Stimulated activated naive CD4-positive, alpha-beta T cell treated with Interleukin-2 at 50 U/mL for 16 hours (primary cell): ENCODE measurements at regions not wholly inside any gene's neighbourhood (a gene's known extent, or its start where the extent isn't known, plus 50 kb on each side); places are given as distances from the start of the nearest gene placed in this dataset.

ENCODE experiments used
- DNase-seq: peaks from one replicate; lab custom pipeline; 2025; lab: John Stamatoyannopoulos, UW

GRCh38 chr13:50577806-50578205 is 265.7 kb downstream of the DLEU7 start:
- DNase-seq = no peak

DNA sequence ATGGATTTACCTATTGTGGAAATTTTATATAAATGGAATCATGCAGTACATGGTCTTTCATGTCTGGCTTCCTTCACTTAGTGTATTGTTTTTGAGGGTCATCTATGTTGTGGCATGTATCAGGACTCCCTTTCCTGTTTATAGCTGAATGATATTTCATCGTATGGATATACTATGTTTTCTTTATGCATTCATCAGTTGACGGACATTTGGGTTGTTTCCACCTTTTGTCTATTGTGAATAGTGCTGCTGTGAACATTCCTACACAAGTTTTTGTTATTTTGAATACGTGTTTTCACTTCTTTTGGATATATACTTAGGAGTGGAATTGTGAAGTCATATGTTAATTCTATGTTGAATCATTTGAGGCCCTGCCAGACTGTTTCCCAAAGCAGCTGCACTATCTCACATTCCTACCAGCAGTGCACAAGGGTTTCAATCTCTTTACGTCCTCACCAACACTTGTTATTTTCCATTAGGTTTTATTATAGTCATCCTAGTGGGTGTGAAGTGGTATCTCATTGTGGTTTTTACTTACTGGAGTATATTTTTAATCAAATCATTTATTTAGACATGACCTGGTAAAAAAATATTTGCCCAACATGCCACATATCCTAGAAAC is 262.7 kb downstream of the DLEU7 start:
- no peak for DNase-seq

DNA sequence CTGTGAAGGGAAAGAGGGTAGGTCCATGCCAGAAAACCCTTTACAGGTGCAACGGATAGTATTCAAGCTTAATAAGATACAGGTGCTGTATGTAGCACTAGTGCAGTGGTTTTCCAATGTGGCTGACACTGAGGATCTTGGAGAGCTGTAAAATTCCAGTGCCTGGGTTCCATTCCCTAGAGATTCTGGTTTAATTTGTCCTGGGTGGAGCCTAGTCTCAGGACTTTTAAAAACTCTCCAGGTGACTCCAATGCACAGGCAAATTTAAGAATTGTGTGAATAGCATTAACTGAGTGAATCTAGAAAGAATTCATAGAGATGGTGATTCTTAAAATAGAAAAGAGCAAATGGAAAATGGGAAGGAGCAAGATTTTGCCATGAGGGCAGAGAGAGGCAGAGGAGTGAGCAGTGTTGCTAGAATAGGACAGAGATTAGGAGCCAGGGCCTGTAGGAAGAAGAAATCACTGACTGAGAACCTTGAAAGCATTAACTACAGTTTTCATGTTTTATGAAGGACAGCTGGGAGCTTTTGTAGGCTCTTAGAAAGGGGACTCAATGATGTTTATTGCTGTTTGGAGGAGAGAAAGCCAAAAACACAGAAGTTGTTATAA is 261.8 kb downstream of the DLEU7 start:
- DNase-seq = no peak

DNA sequence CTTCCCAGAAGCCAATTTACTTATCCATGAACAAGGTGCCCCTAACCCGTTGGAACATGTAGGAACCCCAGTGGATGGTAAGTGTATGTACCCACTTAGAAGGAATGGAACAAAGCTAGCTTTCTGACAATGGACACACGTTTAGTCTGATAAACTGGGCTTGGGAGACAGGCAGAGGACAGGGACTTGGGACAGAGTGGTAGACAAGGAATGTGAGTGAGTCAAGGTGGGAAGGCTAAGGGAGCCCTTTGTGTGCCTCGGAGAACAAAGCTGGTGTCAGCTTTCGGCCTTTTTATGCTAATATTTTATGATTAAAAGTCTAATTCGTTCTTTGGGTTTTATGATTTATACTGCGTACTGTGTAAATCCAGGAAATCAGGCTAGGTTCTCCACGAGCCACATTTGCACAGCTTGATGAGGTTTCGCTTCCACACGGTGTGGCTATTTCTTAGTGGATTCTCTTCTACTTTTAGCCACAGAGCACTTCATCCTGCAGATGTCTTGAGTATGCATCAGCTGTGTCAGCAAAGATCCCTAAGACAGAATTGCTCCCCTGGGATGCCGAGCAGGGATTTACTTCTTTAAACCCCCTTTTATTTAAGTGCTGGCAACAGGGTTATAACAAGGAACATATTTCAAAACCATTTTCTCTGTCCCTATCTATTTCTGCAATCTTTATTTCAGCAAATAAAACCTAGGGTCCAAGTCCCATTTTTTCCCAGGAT is 258.5 kb downstream of the DLEU7 start:
- no peak for DNase-seq

- DNase-seq = no peak
Measured at GRCh38 chr13:50585674-50586413, 257.6 kb downstream of the DLEU7 start.

GRCh38 chr13:50586414-50587083 is 256.9 kb downstream of the DLEU7 start:
- DNase-seq = no peak

DNA sequence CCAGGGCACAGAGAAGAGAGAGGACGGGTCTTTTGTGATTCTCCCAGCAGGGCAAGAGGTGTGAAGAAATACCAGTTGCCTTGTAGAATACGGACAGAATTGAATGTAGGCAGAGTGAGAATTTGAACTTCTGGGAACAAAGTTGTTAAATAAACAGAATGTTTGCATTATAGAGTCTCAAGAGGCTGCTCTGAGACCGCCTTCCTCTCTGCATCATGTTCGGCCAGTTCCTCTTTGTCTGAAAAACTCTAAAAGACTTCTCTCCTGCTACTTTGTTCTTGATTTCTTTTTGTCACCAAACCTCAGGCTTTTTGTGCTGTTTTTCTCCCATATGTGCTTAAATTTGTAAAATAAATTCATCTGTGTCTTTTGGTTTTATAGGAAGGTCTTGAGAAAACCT is 256.4 kb downstream of the DLEU7 start:
- DNase-seq = no peak

DNA sequence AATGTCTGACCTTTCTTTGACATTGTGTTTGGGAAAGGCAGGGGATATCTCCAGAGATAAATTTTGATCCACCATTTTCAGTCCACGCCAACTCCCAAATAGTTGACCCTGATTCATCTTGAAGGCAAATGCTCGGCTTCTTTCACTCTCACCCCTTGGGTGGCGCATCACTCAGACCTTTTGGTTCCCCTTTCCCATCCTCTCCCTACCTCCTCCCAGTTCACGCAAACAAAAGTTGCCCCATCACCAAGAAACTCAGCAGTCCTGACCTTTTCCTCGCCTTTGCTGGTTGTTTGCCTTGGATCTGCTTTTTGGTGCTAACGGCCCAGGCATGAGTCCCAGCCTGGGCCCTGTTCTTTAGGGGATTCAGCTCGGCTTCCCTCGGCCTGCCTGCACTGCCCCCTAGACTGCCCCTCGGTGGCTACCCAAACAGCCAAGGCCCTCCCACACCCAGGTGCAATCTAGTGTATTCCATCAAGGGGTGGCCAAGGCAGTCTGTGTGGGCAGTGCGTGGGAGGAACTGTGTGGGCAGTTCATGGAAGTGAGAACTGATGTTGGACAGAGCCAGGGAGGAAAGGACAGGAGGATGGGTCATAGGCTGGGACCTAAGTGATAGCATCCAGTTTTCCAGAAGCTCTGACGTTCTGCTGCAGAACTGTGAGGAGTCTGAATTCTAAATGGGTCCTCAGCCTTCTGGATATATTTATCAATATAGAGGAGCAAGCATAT is 255.7 kb downstream of the DLEU7 start:
- DNase-seq = no peak

DNA sequence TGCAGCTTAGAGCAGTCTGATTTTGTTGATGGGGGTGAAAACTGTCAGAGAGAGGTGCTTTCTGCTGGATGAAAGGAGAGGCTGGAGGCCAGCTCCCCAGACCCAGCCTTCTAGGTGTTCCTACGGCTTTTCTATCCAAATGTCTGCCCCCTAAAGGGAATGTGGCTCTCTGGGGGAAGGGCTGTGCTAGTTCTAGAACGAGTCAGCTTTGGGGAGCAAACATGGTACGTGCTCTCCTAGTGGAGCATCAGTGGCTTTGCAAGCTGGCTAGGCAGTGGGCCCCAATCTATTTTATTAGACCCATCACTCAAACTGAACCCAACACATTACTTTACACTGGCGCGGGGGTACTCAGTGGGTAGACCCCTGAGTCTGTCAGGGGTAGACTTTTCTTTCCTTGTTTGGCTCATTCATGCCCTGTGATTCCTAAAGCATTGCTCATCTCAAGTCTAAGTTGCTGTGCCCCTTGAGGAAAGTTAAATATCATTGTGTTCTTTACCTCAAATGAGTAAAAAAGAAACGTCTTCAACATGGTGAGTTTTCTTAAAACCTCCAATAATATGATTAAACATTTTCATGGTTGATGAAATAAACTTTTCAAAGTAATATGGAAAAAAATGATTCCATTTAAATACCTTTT is 254.9 kb downstream of the DLEU7 start:
- DNase-seq = no peak

GRCh38 chr13:50589139-50589538 is 254.4 kb downstream of the DLEU7 start:
- no peak for DNase-seq

- DNase-seq = no peak
Measured at GRCh38 chr13:50589651-50590054, 253.8 kb downstream of the DLEU7 start.

DNA sequence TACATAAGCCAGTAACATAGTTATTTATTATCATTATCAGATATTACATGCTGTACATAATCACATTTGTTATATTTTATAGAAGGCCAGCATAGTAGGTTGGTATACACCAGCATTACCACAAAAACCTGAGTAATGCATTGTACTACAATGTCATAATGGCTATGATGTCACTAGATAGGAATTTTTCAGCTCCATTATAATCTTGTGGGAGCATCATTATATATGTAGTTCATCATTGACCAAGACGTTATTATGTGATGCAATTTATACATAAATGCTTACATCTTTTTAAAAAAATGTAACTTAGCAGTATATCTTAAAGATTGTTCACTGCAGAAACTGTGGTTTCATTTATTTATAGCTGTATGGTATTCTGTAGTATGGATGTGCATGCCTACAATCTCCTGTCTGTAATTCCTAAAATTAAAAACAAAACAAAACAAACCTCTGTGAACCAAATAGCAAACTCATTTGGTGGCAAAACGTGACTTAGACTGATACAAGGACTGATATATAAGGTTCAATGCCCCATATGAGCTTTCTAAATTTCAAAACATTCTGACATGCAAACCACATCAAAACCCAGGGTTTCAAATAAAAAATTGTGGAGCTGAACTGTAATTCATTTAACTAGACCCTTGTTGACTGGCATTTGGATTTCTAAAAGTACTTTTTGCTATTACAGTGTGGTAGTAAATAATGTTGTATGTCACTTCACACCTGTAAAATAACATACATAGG is 250.9 kb downstream of the DLEU7 start:
- no peak for DNase-seq

DNA sequence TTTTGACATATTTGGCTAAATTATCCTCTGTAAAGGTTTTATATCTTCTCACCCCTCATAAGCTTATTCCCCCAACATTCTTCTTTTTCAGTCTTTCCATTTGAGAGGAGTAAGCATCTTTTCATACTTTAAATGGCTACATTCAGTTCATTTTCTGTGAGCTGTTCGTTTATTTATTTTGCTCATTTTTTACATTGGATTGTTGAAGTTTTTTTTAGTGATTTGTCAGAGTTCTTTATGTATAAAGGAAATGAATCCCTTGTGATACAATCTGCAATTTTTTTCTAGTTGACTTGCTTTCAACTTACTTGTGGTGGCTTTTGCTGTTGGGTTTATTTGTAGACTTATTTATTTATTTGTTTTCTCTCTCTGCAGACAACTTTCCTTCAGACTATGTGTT is 250.3 kb downstream of the DLEU7 start:
- DNase-seq = no peak

GRCh38 chr13:50594276-50595051 is 249.0 kb downstream of the DLEU7 start:
- no peak for DNase-seq

DNA sequence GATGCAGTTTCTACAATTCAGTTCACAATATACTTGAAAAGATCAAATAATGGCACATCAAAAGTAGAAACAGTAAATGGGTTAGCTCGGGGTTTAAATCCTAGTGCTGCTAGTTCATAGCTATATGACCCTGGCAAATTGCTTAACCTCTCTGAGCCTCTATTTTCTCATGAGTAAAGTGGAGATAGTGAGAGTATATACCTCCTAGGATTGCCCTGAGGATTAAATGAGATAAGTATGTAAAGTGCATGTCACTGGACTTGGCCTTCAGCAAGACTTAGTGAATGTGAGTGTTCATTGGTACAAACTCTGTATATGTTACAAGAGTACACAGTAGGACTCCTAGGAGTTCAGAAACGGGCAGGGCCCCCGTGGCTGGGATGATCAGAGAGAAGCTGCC is 248.3 kb downstream of the DLEU7 start:
- DNase-seq = no peak

DNA sequence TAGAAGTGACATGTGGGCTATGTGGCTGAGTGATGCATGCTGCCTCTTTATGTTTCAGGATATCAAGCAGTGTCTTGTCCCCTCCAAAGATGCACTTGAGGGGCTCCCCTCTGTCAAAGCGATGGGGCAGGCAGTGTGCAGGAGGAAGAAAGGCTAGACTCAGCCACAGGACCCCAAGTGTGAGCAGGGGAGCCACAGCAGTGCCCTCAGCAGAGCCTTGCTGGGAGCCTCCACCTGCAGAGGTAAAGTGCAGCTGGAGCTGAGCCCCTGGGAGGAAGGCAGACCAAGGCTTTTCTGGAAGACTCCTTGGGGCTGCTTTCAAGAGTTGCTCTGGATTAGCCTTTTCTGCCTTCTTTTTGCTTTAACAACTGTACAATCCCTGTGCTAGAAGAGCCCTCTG is 247.3 kb downstream of the DLEU7 start:
- no peak for DNase-seq

DNA sequence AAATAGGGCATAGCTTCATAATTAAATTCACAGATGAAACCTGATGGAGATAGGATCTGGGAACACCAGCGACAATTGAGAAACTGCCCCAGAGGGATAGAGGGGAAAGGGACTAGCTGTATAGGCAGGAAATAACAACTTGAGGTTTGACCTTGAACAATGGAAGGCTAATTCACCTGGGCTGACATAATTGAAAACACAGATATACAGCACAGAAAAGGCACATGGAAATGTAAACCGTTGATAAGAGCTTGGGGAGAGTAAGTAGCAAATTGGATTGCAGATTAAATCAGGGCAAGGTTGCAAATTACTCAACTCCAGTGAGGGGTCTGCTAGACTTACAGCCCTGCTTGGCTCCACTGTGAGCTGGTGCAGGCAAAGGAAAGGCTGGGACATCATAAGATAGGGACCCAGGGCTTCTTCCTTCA is 246.7 kb downstream of the DLEU7 start:
- no peak for DNase-seq

DNA sequence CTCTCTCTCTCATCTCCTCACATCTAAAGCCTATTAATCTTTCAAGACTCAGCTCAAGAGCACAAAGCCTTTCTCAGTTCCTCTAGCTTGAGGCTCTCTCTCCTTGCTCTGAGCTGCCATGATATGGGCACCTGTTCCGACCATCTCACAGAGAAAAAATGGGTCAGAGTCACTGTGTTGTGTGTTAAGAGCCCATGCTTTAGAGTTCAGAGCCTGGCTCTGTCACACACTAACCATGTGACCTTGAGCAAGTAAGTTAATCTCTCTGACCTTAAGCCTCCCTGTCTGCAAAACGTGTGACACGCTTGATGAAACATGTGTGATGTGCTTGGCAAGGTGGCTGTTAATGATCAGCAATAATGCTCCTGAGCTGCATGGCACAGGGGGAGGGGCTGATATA is 245.2 kb downstream of the DLEU7 start:
- DNase-seq = no peak

DNA sequence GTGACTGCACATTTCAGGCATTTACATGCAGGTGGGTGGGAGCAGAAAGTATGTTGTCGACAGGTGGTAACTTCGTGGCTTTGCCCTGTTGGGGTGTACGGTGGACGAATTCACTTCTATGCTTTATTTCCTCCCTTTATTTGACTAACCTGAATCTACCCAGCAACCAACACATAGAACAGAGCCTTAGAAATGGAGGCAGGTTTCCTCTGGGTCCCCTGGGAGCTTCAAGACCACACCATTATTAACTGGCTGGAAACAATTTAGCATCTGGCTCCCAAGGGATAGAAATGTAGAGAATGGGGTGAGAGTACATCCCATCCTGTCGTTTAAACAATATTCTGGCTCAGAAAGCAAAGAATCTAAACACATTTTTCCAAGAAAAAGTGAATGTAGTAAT is 244.4 kb downstream of the DLEU7 start:
- DNase-seq = no peak

- DNase-seq = no peak
Measured at GRCh38 chr13:50599927-50600326, 243.6 kb downstream of the DLEU7 start.
